Spleen (tissue), 7 donors: ENCODE measurements at regions not wholly inside any gene's neighbourhood (a gene's known extent, or its start where the extent isn't known, plus 50 kb on each side); places are given as distances from the start of the nearest gene placed in this dataset.

Experiments
- CTCF ChIP-seq, 11 experiments: fragments of 200-600 bp in 7 of 11; fragments of 450-650 bp in 4 of 11; sonication (generic) in 4 of 11; IDR thresholded peaks in 8 of 11; conservative IDR thresholded peaks in 3 of 11; 1 replicate in 7 of 11; 2 replicates in 4 of 11; pipeline versions ENCODE4 v1.4.0 to v1.8.0; 2016 to 2021; ENCODE audit warnings: antibody characterized with exemption in 11 of 11, inconsistent platforms in 4 of 11, mild to moderate bottlenecking in 1 of 11
- POLR2A ChIP-seq, 3 donors: fragments of 450-650 bp; IDR thresholded peaks; one replicate each; pipeline ENCODE4 v1.5.1; 2017; ENCODE audit warnings: antibody characterized with exemption in 3 of 3, mild to moderate bottlenecking in 1 of 3
- donor health status: DM: no; HTN: no; CAD: no; lungs with moderate emphysema.
- donor health status: DM: no; HTN: no; CAD: no.
- donor health status: DM: no; HTN: no; CAD: no.

- TF ChIP-seq CTCF (IDR thresholded peaks at IDR 0.05 in 8 of 11, conservative IDR thresholded peaks at IDR 0.05 in 3 of 11) (no peak), POLR2A (IDR thresholded peaks at IDR 0.05) (no peak)
These were observed 380.7 kb upstream of the KIRREL3 start for GRCh38 chr11:127381247-127381646.
